OCI-LY1 (cell line): ENCODE measurements at regions not wholly inside any gene's neighbourhood (a gene's known extent, or its start where the extent isn't known, plus 50 kb on each side); places are given as distances from the start of the nearest gene placed in this dataset.

ENCODE experiments used
- H2AFZ ChIP-seq: fragments of 200-600 bp; sonication (generic), shearing (Covaris generic); 2 replicates; pipeline ENCODE4 v1.6.0; 2014; ENCODE audit warnings: antibody characterized with exemption, mild to moderate bottlenecking, low read length
- H3F3A ChIP-seq: fragments of 200-600 bp; sonication (generic), shearing (Covaris generic); 2 replicates; pipeline ENCODE4 v1.6.0; 2014; ENCODE audit warnings: mild to moderate bottlenecking, antibody characterized with exemption, low read length, moderate library complexity; ENCODE audit not compliant: insufficient read depth
- H3K27ac ChIP-seq: fragments of 200-600 bp; sonication (generic); 2 replicates; pipeline ENCODE4 v1.5.1; 2014; ENCODE audit warnings: low read length, mixed run types, mild to moderate bottlenecking, low read depth; ENCODE audit not compliant: poor library complexity, severe bottlenecking
- H3K27me3 ChIP-seq: fragments of 200-600 bp; sonication (generic); 2 replicates; pipeline ENCODE4 v1.6.0; 2014; ENCODE audit warnings: antibody characterized with exemption, mild to moderate bottlenecking, low read length, moderate library complexity; ENCODE audit not compliant: insufficient read depth
- H3K36me3 ChIP-seq: fragments of 200-600 bp; sonication (generic); 2 replicates; pipeline ENCODE4 v1.6.1; 2014; ENCODE audit warnings: mild to moderate bottlenecking, antibody characterized with exemption, low read length, moderate library complexity, mixed read lengths; ENCODE audit not compliant: insufficient read depth
- H3K4me1 ChIP-seq: fragments of 200-600 bp; sonication (generic); 2 replicates; pipeline ENCODE4 v1.5.1; 2014; ENCODE audit warnings: mild to moderate bottlenecking, low read length, moderate library complexity; ENCODE audit not compliant: insufficient read depth, severe bottlenecking
- H3K4me2 ChIP-seq: fragments of 200-600 bp; sonication (generic), shearing (Covaris generic); 2 replicates; pipeline ENCODE4 v1.6.1; 2014; ENCODE audit warnings: low read length
- H3K4me3 ChIP-seq: fragments of 200-600 bp; sonication (generic); 2 replicates; pipeline ENCODE4 v1.5.1; 2014; ENCODE audit warnings: low read length, low read depth, mild to moderate bottlenecking, mixed read lengths; ENCODE audit not compliant: poor library complexity, severe bottlenecking
- H3K79me2 ChIP-seq: fragments of 200-600 bp; shearing (Covaris generic); 2 replicates; pipeline ENCODE4 v1.6.1; 2016; ENCODE audit warnings: mixed run types, low read length, mixed read lengths; ENCODE audit not compliant: insufficient read depth
- H3K9ac ChIP-seq: fragments of 200-600 bp; sonication (generic), shearing (Covaris generic); 2 replicates; pipeline ENCODE4 v1.6.1; 2014; ENCODE audit warnings: mild to moderate bottlenecking, low read length, mixed read lengths
- H3K9me2 ChIP-seq: fragments of 200-600 bp; sonication (generic), shearing (Covaris generic); 2 replicates; pipeline ENCODE4 v1.6.1; 2014; ENCODE audit warnings: low read depth, mild to moderate bottlenecking, low read length, mixed read lengths
- H3K9me3 ChIP-seq: fragments of 200-600 bp; shearing (Covaris generic); 2 replicates; pipeline ENCODE4 v1.6.1; 2014; ENCODE audit warnings: low read length, mixed read lengths
- H4K20me1 ChIP-seq: fragments of 200-600 bp; sonication (generic), shearing (Covaris generic); 2 replicates; pipeline ENCODE4 v1.6.0; 2016; ENCODE audit warnings: mild to moderate bottlenecking, low read length; ENCODE audit not compliant: insufficient read depth
- EZH2 ChIP-seq: fragments of 200-600 bp; sonication (generic), shearing (Covaris generic); IDR thresholded peaks from 2 replicates; pipeline ENCODE4 v1.8.0; 2017; ENCODE audit warnings: borderline replicate concordance, mixed run types, mild to moderate bottlenecking, antibody characterized with exemption, low read length, moderate library complexity, mixed read lengths
- TF ChIP-seq, protein P1 (sequence below): fragments of 200-600 bp; sonication (generic), shearing (Covaris generic); IDR thresholded peaks from 2 replicates; pipeline ENCODE4 v1.5.1; 2017; ENCODE audit warnings: mild to moderate bottlenecking, antibody characterized with exemption, low read length, moderate library complexity, mixed read lengths

GRCh38 chr10:44851413-44851812 is 59.7 kb upstream of the TMEM72 start:
- no peaks in the 10 kb centered on the region for H3K9me2 ChIP-seq
- no peaks in the 10 kb centered on the region for H3K9me3 ChIP-seq
- H3K9ac ChIP-seq, result no peak overlapping the region
- TF ChIP-seq, protein P1, sequence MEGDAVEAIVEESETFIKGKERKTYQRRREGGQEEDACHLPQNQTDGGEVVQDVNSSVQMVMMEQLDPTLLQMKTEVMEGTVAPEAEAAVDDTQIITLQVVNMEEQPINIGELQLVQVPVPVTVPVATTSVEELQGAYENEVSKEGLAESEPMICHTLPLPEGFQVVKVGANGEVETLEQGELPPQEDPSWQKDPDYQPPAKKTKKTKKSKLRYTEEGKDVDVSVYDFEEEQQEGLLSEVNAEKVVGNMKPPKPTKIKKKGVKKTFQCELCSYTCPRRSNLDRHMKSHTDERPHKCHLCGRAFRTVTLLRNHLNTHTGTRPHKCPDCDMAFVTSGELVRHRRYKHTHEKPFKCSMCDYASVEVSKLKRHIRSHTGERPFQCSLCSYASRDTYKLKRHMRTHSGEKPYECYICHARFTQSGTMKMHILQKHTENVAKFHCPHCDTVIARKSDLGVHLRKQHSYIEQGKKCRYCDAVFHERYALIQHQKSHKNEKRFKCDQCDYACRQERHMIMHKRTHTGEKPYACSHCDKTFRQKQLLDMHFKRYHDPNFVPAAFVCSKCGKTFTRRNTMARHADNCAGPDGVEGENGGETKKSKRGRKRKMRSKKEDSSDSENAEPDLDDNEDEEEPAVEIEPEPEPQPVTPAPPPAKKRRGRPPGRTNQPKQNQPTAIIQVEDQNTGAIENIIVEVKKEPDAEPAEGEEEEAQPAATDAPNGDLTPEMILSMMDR, result no peak
- TF ChIP-seq EZH2, result no peak
- H3K4me2 ChIP-seq, result no peak overlapping the region
- H2AFZ ChIP-seq, result no peak overlapping the region
- H3F3A ChIP-seq, result no peaks in the 10 kb centered on the region
- H3K4me1 ChIP-seq, result no peaks in the 10 kb centered on the region
- H3K4me3 ChIP-seq, result no peak overlapping the region
- H3K27me3 ChIP-seq, result 0 out of 2 replicates have a peak, but pooled peaks cover 5% of the 10 kb centered on the region
- H3K79me2 ChIP-seq, result no peaks in the 10 kb centered on the region
- no peaks in the 10 kb centered on the region for H4K20me1 ChIP-seq
- no peak overlapping the region for H3K27ac ChIP-seq
- no peaks in the 10 kb centered on the region for H3K36me3 ChIP-seq

GRCh38 chr10:44851881-44852280 is 59.3 kb upstream of the TMEM72 start:
- TF ChIP-seq EZH2, result no peak
- TF ChIP-seq, protein P1, result no peak
- Histone ChIP-seq H2AFZ (no peak overlapping the region), H3F3A (no peaks in the 10 kb centered on the region), H3K4me2 (no peak overlapping the region), H3K9me3 (no peaks in the 10 kb centered on the region), H4K20me1 (no peaks in the 10 kb centered on the region), H3K9ac (no peak overlapping the region), H3K27ac (no peak overlapping the region), H3K4me3 (no peak overlapping the region), H3K9me2 (no peaks in the 10 kb centered on the region), H3K36me3 (no peaks in the 10 kb centered on the region), H3K79me2 (no peaks in the 10 kb centered on the region), H3K27me3 (0 out of 2 replicates have a peak, but pooled peaks cover 5% of the 10 kb centered on the region), H3K4me1 (no peaks in the 10 kb centered on the region)

GRCh38 chr10:44853148-44853734 is 57.9 kb upstream of the TMEM72 start:
- no peak overlapping the region for H2AFZ ChIP-seq
- no peaks in the 10 kb centered on the region for H4K20me1 ChIP-seq
- H3K27ac ChIP-seq, result no peak overlapping the region
- no peaks in the 10 kb centered on the region for H3F3A ChIP-seq
- no peaks in the 10 kb centered on the region for H3K79me2 ChIP-seq
- no peaks in the 10 kb centered on the region for H3K9me3 ChIP-seq
- H3K9ac ChIP-seq, result no peak overlapping the region
- no peaks in the 10 kb centered on the region for H3K36me3 ChIP-seq
- no peak overlapping the region for H3K4me3 ChIP-seq
- H3K4me2 ChIP-seq, result no peak overlapping the region
- no peak for TF ChIP-seq EZH2
- TF ChIP-seq, protein P1, result no peak
- H3K4me1 ChIP-seq, result no peaks in the 10 kb centered on the region
- H3K27me3 ChIP-seq, result 0 out of 2 replicates have a peak, but pooled peaks cover 5% of the 10 kb centered on the region
- no peaks in the 10 kb centered on the region for H3K9me2 ChIP-seq
